ENCODE measurements at regions not wholly inside any gene's neighbourhood (a gene's known extent, or its start where the extent isn't known, plus 50 kb on each side); places are given as distances from the start of the nearest gene placed in this dataset.

GRCh38 chr18:26708806-26709716 lies 156.4 kb downstream of the AQP4 start:
- no peaks in the 10 kb centered on the region for H3K36me3 ChIP-seq
- no peak for TF ChIP-seq POLR2AphosphoS5 (IDR thresholded peaks at IDR 0.05)
- no peak for TF ChIP-seq CTCF (IDR thresholded peaks at IDR 0.05)
- no peak for TF ChIP-seq EP300 (IDR thresholded peaks at IDR 0.05)
- TF ChIP-seq POLR2A (IDR thresholded peaks at IDR 0.05), result no peak
- H3K4me1 ChIP-seq, result no peaks in the 10 kb centered on the region
- no peaks in the 10 kb centered on the region for H3K9me3 ChIP-seq
- H3K27ac ChIP-seq, result no peak overlapping the region
- H3K27me3 ChIP-seq, result no peaks in the 10 kb centered on the region
- 58 to 82% methylated on average over 7 of the region's 7 CpGs for WGBS, 2 donors
- DNase-seq, result no peak
- no peak overlapping the region for H3K4me3 ChIP-seq
- intact Hi-C loops (cut with DNase I), result no loop called here

GRCh38 chr18:26706911-26707351 lies 158.6 kb downstream of the AQP4 start:
- Histone ChIP-seq H3K4me3 (no peak overlapping the region), H3K27ac (no peak overlapping the region), H3K27me3 (no peaks in the 10 kb centered on the region), H3K9me3 (no peaks in the 10 kb centered on the region), H3K4me1 (no peaks in the 10 kb centered on the region), H3K36me3 (no peaks in the 10 kb centered on the region)
- intact Hi-C loops (cut with DNase I), result no loop called here
- WGBS, 2 donors, result 14 to 59% methylated on average over 10 of the region's 10 CpGs
- no peak for TF ChIP-seq POLR2A (IDR thresholded peaks at IDR 0.05)
- no peak for TF ChIP-seq EP300 (IDR thresholded peaks at IDR 0.05)
- TF ChIP-seq POLR2AphosphoS5 (IDR thresholded peaks at IDR 0.05), result no peak
- no peak for TF ChIP-seq CTCF (IDR thresholded peaks at IDR 0.05)
- no peak for DNase-seq

DNA sequence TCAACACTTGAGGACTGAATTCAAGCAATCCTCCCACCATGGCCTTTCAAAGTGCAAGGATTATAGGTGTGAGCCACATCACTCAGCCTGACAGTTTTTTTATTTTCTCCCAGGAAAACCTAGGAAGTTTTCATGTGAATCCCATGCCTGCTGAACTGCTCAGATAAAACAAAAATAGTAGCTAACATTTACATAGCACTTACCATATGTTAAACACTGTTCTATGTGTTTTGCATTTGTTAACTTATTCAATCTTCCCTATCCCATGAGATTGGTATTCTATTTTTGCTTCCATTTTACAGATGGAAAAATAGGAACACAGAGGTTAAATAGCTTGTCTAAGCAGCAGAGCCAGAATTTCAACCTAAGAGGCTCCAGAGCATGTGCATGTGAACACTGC lies 157.4 kb upstream of the KCTD1 start:
- H3K36me3 ChIP-seq, result no peaks in the 10 kb centered on the region
- no peak for DNase-seq
- H3K4me3 ChIP-seq, result no peak overlapping the region
- no peaks in the 10 kb centered on the region for H3K27me3 ChIP-seq
- H3K4me1 ChIP-seq, result no peaks in the 10 kb centered on the region
- no peak for TF ChIP-seq EP300 (IDR thresholded peaks at IDR 0.05)
- TF ChIP-seq POLR2AphosphoS5 (IDR thresholded peaks at IDR 0.05), result no peak
- TF ChIP-seq POLR2A (IDR thresholded peaks at IDR 0.05), result no peak
- TF ChIP-seq CTCF (IDR thresholded peaks at IDR 0.05), result no peak
- H3K27ac ChIP-seq, result no peak overlapping the region
- intact Hi-C loops (cut with DNase I), result no loop called here
- H3K9me3 ChIP-seq, result no peaks in the 10 kb centered on the region

DNA sequence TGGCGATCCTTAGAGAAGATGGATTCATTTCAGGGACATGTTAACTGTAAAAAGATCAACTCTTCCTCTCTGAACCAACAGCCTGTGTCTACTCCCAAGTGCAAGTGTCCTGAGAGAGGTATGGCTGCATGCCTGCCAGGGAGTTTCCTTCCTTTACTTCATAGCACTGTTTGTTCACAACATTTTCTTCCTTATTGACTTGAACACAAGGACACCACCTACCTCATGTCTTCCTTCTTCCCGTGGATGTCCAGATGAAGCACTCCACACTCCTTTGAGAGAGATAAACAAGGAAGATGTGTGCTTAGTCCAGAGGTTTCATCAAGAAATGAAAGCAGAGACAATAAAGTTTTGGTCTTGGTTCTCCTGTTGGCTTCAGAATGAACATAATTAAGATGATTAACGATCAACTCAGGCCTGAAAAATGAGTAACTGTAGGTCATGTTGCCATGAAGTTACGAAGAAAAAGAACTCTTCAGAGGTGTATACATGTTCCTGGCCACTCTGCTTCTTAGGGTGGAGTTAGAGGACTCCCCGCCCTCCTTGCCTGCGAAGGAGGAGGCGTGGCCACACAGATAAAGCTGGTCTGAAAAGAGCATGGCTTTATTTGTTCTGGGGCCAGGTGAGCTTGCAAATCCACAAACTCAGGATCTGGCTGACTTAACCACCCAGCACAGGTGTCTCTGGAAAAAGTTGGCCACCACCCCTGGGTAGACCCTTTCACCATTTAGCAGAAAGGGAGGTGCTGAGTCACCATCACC lies 155.0 kb upstream of the KCTD1 start:
- intact Hi-C loops (cut with DNase I), result no loop called here
- H3K4me1 ChIP-seq, result no peaks in the 10 kb centered on the region
- 35 to 63% methylated on average over 7 of the region's 7 CpGs for WGBS, 2 donors
- TF ChIP-seq POLR2AphosphoS5 (IDR thresholded peaks at IDR 0.05) (no peak), CTCF (IDR thresholded peaks at IDR 0.05) (no peak), EP300 (IDR thresholded peaks at IDR 0.05) (no peak), POLR2A (IDR thresholded peaks at IDR 0.05) (no peak)
- no peaks in the 10 kb centered on the region for H3K27me3 ChIP-seq
- H3K36me3 ChIP-seq, result no peaks in the 10 kb centered on the region
- DNase-seq, result no peak
- H3K4me3 ChIP-seq, result no peak overlapping the region
- H3K9me3 ChIP-seq, result no peaks in the 10 kb centered on the region
- no peak overlapping the region for H3K27ac ChIP-seq

Data from sigmoid colon (tissue), 6 donors.